Mucosa of gallbladder (tissue), 1 donor: ENCODE measurements at regions not wholly inside any gene's neighbourhood (a gene's known extent, or its start where the extent isn't known, plus 50 kb on each side); places are given as distances from the start of the nearest gene placed in this dataset.

Experiments
- DNase-seq: peaks from one replicate; pipeline ENCODE4 v3.0.0-alpha.2; 2020; ENCODE audit warnings: low spot score
- donor health status: DM: no; HTN: no; CAD: no.

DNA sequence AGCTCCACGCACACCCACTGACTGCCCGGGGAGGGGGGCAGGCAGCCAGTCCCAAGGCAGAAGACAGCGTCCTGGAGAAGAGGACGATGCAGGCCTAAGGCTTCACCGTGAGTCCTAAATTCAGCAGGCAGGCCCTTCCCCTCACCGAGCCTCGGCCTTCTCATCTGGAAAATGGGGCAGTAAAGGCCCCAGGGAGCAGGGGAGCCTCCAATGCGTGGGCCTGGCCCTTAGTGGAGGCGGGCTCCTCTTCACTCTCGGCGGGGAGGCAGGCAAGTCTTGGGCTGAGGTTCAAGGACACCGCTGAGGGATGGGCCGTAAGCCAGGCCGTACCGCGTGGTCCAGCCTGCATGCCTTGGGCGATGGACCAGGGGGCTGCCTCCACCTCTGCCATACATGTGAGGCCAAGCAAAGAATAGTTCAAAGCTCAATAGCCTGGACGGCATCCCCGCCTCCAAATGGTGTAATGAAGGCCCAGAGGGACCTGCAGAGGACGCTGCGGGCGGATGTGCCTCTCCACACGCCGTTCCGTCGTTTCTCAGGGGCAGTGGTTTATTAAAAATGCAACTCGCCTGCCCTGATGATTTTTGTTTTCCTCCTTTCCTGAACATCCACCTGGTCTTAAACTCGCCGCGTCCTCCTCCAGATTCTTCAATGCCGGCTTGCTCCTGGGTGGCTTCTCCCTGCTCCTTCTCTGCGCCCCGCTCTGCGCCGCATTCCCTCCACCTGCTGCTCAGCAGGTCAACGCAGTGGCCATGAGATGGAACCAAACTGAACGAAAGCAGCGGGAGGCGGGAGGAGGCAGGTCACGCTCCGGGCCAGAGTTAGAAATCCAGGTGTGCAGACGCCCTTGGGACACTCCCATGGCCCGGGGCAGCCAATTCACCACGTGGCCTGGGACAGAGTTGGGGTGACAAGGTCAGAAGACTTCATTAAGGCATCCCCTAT, 627.8 kb downstream of the TBC1D22A start:
- DNase-seq, result no peak

DNA sequence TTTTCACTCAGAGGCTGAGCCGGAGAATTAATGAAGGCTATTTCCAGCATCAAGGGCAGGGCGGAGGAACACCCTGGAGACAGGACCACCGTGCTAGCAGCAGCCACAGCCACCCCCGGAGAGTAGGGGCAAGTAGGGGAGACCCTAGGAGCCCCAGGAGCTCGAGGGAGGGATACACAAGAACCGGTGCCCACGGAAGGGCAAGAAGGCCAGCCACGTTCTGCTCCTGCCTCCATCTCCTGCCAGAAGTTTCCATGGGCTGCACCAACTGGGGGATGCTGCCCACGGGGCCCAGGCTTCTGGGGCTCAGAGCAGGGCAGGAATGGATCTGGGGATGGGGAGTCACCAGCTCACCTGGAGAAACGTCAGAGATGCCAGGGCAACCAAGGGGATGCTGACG, 626.8 kb downstream of the TBC1D22A start:
- no peak for DNase-seq

DNA sequence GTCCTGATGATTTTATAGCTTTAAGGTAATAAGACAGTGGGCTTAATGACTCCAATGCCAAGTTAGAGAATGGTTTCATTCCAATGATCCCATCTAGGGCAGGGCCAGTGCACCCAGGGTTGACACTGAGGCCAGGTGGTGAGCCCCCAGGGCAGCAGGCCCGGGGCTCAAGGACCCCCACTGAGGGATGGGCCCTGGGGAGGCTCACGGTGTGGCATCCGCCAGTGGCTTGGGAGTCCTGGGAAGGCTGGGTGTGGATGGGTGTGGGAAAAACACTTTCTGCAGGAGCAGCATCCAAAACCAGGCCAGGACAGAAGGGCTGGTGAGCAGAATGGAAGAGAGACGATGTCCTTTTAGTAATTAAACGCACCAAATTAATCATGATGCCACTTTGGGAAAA, 626.3 kb downstream of the TBC1D22A start:
- no peak for DNase-seq

DNA sequence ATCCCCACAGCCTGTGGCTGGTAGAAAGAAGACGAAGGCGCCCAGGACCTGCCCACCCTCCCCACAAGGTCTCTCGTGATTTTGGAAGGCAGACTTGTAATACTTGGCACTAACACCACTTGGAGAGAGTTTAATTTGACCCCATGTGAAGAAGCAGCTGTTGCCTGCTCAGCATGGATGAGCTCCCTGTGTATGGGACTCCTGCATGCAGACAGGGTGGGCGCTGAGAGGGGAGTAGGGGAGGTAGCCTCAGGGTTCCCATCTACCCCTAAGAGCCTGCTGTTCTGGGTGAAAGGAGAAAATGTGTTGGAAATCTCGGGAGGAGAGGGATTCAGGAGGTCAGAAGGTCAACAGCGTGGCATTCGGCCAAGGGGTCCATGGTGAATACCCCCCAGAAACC, 625.9 kb downstream of the TBC1D22A start:
- DNase-seq, result no peak

DNA sequence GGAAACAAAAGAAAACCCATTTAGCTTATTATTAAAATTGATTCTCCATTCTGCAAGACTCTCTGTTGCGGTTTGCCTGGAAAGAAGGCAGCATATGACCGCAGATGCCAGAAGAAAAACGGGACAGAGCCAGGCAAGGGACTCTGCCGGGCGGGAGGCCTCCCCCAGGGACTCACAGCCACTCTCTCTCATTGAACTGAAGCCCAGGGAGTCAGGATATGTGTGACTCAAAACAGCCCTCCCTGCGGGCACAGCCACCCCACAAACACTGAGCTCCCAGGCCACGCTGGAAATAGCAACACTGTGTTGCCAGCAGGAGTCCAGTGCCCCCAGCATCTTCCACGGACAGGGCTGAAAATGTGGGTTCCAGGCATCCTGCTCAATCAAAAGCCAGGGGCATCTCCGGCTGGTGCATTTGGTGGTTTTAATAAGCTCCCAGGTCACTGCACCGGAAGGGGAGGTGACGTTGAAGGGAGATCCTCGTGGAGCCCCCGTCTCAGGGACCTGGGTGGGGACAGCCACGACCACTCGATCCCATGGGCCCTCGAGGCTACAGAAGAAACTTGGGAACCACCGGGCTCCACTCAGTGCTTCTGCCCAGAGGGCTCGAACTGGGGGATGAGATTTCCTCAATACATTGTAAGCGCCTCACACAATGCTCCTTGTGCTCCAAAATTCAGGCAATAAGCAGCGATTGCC, 624.5 kb downstream of the TBC1D22A start:
- no peak for DNase-seq

DNA sequence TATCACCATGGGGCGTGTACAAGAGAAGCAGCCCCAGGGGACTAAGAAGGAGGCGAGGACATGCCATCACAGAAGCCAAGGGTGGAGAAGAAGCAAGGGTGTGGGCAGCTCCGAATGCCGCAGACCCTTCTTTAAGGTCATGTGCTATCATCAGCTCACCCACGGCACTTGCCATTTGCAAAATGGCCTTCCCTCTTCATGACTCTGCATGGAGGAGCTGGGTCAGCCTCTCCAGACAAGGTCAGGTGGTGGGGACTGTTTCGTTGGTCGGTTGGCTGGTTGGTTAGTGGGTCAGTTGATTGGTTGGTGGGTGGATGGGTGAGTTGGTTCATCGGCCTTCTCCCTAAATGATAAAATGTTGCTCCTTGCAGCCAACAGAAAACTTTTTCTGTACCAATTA, 622.5 kb downstream of the TBC1D22A start:
- DNase-seq, result no peak

DNA sequence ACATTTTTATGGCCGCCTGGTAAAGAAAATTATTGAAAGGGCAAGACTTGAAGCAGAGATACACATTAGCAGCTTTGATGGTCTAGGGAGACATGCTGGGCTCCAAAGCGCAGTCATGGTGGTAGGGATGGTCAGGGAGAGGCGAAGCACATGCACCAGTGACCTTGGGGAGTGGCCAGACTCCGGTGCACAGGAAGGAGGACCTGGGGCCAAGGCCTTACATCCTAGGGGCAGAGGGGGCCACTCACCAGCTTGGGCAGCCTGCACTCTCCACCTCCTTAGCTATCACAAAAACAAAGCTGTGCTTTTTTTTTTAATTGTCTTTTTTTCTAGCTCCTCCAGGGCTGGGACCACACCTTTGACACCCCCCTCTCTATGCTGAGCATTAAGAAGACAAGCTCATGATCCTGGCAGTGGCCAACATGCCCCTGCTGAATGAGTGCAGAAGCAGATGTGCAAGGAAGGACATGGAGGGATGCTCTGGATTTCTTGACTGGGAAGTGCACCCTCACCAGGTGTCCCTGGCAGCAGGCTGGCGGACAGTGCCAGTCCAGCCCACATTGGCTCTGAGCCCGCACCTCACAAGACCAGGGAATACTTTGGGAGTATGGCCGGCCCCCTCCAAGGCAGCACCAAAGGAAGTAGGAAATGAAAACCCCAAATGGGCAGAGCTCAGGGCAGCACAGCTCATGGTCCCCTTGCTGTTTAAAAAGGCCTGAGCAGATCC, 619.9 kb downstream of the TBC1D22A start:
- DNase-seq, result no peak

DNA sequence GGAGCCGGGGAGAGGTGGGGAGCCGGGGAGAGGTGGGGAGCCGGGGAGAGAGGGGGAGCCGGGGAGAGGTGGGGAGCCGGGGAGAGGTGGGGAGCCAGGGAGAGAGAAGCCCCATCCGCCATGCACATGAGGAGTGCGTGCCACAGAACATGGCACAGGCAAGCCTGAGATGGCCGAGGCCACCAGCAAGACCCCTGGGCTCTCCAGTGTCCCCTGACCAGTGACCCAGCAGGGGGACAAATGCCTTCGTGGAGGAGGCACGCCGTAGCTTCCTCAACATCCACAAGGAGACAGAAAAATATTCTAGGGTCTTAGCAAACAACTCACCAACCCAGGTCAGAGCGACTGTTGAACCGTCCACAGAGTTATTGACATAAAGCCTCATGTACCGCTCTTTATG, 618.8 kb downstream of the TBC1D22A start:
- DNase-seq, result no peak

DNA sequence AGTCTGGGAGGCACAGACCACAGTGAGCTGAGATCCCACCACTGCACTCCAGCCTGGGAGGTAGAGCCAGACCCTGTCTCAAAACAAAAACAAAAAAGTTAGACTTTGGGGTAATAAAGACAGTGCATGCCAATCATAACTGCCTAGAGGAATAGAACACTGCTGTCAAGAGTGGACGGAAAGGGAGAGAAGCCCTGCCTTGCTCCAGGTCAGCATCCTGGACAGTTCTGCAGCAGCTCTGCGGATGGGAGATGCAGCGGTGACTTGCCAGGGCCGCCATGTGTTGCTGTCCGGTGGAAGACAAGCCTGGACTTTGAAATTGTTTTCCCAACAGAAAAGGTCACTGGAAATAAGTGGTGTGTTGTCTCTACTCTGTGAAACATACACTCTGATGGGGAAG, 618.2 kb downstream of the TBC1D22A start:
- DNase-seq, result no peak

DNA sequence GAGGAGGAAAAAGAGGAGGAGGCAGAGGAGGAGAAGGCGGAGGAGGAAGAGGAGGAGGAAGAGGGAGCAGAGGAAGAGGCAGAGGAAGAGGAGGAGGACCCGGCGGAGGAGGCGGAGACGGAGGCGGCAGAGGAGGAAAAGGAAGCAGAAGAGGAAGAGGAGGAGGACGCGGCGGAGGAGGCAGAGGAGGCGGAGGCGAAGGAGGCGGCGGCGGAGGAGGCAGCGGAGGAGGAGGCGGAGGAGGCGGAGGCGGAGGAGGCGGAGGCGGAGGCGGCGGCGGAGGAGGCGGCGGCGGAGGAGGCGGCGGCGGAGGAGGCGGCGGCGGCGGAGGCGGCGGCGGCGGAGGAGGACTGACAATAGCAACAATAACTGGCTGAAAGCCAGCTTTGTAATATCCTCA, 616.6 kb downstream of the TBC1D22A start:
- no peak for DNase-seq

DNA sequence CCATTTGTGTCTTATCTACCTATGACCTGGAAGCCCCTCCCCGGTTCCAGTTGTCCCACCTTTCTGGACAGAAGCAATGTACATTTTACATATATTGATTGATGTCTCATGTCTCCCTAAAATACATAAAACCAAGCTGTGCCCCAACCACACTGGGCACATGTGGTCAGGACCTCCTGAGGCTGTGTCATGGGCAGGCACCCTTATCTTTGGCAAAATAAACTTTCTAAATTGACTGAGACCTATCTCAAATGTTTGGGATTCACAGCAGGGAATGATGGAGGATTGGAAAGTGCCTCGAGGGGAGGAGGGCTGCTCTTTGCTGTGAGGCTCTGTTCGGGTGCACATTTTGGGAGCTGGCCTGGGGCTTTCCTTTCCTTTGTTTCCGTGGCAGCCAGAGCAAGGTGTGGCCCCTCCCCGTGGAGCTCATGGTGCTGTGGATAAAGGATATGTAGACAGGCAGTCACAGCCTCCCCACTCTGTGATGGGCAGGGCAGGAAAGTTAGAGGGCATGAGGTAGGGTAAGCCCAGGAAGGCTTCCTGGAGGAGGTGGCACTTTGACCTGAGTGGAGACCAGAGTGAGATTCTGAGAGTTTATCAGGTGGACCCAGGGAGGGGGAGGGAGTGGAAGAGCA, 615.6 kb downstream of the TBC1D22A start:
- no peak for DNase-seq

DNA sequence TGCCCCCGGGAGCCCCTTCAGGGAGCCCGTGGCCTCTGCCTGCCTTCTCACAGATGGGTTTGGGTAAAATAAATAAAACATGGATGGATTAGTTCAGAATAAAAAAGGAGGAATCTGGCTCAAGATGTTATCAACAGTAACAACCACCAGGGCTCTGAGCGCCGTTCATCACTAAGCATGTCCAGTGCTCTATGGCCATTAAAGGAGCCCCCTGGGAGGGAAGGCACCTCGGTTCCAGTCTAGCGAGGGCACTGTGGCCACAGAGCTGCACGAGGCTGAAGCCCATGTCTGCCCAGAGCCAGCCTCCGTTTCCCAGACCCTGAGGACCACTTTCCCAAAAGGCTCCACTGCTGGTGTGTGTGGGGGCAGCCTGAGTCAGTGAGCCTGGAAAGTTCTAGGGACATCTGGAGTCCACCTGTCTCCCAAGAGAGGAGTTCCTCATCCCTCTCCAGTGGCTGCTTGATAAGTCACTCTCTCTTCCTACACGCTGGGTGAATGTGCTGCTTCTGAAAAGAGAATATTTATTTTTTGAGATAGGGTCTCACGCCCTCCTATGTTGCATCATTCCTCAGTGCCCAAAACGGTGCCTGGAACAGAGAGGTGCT, 614.6 kb downstream of the TBC1D22A start:
- DNase-seq, result no peak

DNA sequence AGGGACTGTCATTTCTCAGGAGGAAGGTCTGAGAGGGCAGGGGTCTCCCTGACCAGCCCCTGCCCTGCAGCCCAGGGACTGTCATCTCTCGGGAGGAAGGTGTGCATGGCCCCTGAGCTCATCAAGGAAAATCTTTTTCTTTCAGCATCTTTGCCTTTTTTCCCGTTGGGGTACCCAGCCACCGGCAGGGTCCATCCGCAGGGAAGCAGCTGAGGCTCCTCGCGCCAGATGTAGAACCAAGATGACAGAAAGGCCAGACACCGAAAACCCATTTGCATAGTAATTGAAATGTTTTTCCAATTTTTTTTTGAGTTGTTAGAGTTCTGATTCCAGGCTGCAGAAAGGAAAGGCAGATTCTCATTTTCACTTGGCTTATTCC, 613.9 kb downstream of the TBC1D22A start:
- no peak for DNase-seq

DNA sequence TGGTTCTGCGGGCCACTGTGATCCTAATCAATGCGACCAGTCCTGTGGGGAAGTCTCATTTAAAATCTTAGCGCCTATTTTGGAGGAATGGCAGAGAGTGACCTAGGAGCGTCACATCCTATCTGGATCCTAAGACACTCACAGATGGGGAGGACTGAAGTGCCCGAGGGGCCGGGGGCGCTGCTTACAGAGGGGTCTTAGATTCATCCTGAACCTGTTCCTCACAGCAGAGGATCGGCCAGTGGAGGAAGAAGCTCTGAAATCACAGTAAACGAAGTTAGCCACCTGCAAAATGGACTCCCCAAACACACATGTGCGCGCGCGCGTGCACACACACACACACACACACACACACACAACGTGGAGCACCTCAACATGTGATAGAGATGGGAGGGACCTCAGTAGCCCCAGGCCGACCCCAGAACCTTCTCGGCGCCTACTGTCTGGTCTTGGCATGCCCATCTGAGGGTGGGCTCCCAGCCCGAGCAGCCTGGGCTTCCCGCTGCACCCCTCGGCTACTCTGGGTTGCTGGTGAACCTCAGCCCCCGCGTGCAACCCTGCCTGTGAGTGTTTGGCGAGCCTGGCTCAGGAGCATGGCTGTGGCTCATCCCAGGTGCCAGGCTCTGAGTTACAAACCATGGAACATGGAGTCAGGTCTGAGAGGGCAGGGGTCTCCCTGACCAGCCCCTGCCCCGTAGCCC, 613.3 kb downstream of the TBC1D22A start:
- DNase-seq, result no peak

DNA sequence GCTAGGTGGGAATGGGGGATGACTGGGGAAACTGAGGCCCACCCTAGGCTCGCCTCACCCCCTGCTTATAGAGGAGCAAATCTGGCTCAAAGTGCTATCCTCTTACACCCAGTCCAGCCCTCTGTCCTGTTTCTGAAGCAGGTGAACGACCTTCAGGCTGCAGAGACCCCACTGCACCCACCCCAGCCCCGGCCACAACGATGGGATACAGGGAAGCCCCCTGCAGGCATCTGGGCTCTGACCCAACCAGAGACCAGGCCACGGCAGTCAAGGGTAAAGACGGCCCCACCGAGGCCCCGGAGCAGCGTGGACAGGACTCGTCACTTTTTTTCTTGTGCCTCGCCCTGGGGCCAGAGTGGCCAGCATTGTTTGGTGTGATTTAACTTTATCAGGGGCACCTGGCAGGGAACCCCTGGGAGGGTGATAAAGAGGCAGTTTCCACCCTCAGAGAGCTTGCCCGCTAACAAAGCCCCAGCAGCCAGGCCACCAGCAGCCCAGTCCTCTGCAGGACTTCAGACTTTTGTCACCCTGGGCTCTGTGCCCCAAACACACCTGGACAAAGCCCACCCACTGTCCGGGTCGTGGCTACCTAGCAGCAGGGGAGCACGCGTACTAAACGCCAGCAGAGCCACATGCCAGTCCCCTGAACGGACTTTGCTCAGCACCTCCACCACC, 612.6 kb downstream of the TBC1D22A start:
- DNase-seq, result no peak

DNA sequence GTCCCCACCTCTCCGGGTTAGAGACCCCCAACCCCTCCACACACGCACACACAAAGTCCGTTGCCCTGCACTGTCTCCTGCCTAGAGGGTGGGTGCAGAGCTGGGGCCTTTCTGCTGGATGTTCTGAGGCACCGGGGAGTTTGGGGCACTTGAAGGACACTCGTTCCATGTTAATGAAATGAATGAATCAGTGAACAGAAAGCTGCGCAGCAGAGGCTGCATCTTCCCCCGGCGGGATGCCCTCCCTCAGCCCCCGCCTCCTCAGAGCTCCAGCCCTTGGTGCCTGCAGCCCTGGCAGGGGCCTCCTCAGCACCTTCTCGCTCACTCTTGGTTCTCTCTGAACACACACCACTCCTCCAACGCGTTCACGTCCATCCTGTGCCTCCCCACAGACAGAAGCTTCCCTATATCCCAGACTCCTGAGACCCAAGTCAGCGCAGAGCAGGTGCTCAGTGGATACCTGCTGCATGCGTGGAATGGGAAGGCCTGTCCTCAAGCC, 611.9 kb downstream of the TBC1D22A start:
- DNase-seq, result no peak

DNA sequence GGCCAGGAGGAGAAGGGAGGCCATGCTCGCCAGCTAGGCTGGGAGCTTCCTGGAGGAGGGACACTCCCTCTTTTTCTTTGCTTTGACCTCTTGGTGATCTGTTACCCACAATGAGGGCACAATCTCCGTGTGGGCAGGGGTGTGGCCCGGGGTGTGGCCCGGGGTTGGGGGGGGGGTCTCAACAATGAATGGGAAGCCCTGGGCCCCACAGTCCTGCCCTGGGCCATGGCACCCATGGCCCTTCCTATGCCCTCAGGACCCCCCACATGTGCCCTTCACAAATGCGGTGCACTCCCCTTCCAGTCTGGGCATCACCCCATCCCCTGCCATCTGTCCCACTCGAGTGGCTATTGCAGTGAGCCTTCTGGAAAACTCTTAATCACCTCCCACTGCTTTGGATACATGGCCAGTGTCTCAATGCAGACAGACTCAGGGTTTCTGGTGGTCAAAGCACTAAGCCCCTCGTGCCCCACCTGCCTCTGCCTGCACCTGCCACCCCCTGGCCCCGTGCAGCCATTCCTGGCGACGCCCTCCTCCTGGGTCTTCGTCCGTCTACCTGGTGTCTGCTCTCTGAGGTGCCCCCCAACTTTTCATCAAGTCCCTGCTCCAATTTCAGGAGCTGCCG, 611.3 kb downstream of the TBC1D22A start:
- no peak for DNase-seq

DNA sequence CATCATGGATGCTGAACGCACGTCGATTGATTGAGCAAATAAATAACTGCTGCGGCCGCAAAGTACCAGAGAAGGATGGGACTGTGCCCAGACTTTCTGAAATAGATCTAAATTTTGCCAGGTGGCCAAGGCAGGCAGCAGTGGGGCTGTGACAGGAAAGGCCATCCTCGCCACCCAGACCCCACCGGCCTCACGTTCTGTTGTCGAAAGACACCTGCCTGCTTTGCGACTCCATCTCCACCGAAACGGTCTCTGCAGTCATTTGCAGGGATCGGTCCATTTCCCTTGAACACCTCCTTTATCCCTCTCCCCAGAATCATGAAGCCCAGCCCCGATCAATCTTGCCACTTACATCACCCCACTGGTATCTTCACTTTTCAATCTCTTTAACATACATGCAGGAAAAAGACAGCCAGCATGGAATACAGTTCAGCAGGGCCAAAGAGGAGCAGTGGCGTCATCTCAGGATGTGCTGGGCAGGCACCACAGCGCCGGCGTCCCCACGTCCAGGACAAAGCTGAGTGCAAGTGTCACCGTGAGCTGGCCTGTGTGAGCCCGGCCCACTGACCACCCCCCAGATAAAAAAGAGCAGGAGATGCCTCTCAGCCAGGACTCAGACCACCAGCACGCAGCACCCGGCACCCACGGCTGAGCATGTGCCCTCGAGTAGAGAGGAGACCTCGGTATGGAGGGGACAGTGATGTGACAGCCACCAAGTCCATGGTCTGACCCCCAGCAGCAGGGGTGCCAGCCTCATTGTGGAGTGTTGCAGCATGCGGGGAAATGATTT, 610.3 kb downstream of the TBC1D22A start:
- no peak for DNase-seq

DNA sequence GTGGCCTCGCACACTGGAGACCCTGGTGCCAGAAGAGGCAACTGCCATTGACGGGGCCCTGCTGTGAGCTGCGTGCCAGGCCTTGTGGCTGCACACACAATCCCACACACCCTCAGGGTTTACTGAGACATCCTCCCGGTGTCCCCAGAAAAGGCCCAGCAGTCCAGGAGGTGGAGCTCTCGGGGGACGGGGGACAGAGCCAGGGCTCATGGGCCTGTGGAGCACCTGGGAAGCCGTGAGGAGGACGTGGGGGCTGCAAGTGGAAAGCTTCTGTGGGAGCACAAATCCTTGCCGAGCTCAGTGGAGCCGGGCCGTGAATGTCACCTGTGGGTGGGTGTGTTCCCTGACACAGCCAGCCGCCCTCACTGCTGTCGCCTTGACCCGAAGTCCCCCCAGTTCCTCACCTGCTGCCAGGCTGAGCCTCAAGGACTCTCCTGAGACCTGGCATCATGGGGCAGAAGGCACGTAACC, 609.7 kb downstream of the TBC1D22A start:
- no peak for DNase-seq
